GM12878 (cell line): ENCODE measurements at regions not wholly inside any gene's neighbourhood (a gene's known extent, or its start where the extent isn't known, plus 50 kb on each side); places are given as distances from the start of the nearest gene placed in this dataset.

Source experiments
- ATAC-seq: fragments of 200-7000 bp; cut with Tn5 transposase; 3 replicates; pipeline ENCODE4 v1.9.1; 2020; ENCODE audit warnings: mild to moderate bottlenecking, moderate library complexity
- BruUV-seq: library from RNA; stranded (reverse); fragments of 400-500 nt; replicated peaks from 2 replicates; lab custom pipeline; 2021; lab: Mats Ljungman, UMichigan
- CTCF ChIA-PET: fragments of 300-600 bp; sonication (Branson Sonifier 250); formaldehyde crosslinking; extraction: SDS; loops from one replicate; lab custom pipeline; 2021; ENCODE audit warnings: inconsistent platforms; lab: Yijun Ruan, JAX
- POLR2A ChIA-PET: fragments of 350-600 bp; formaldehyde crosslinking; extraction: SDS; loops from one replicate; lab custom pipeline; 2021; ENCODE audit warnings: inconsistent platforms; lab: Charles Lee
- RAD21 ChIA-PET: fragments of 300-600 bp; sonication (Branson Sonifier 250); formaldehyde crosslinking; loops from one replicate; lab custom pipeline; 2023; ENCODE audit warnings: antibody characterized with exemption; ENCODE audit not compliant: unreplicated experiment; lab: Charles Lee
- SMC1A ChIA-PET: fragments of 300-600 bp; sonication (Branson Sonifier 250); formaldehyde crosslinking; loops from one replicate; lab custom pipeline; 2023; ENCODE audit not compliant: unreplicated experiment, uncharacterized antibody; lab: Charles Lee
- DNase-seq: peaks from one replicate; pipeline ENCODE4 v3.0.0-alpha.2; 2011; ENCODE audit warnings: low read depth, low spot score
- FAIRE-seq: peaks from 3 replicates; lab custom pipeline; 2011; peaks lifted over from hg19 to GRCh38; lab: Jason Lieb, UNC
- H2AFZ ChIP-seq: 2 replicates; pipeline ENCODE4 v1.6.0; 2011; ENCODE audit warnings: low read depth, low read length, control low read depth; ENCODE audit not compliant: control insufficient read depth
- H3K27ac ChIP-seq: 2 replicates; pipeline ENCODE4 v1.5.1; 2011; ENCODE audit warnings: control low read depth; ENCODE audit not compliant: control insufficient read depth, insufficient read depth
- H3K27me3 ChIP-seq, 2 experiments: replicated peaks in 1 of 2; 2 replicates each; pipeline versions ENCODE4 v1.6.0 to v1.6.1; 2011; ENCODE audit warnings: low read length in 1 of 2; ENCODE audit not compliant: control insufficient read depth in 2 of 2, insufficient read depth in 2 of 2
- H3K36me3 ChIP-seq, 2 experiments: 2 replicates each; pipeline ENCODE4 v1.5.1; 2011; ENCODE audit warnings: low read length in 1 of 2; ENCODE audit not compliant: control insufficient read depth in 2 of 2, insufficient read depth in 2 of 2
- H3K4me1 ChIP-seq: 2 replicates; pipeline ENCODE4 v1.6.1; 2011; ENCODE audit warnings: mild to moderate bottlenecking, low read length, moderate library complexity, mixed read lengths; ENCODE audit not compliant: control insufficient read depth, insufficient read depth
- H3K4me2 ChIP-seq: 2 replicates; pipeline ENCODE4 v1.6.0; 2011; ENCODE audit warnings: control low read depth; ENCODE audit not compliant: control insufficient read depth, insufficient read depth
- H3K4me3 ChIP-seq: fragments of 200-600 bp; sonication (generic); 2 replicates; pipeline ENCODE4 v1.5.1; 2016
- H3K79me2 ChIP-seq: 2 replicates; pipeline ENCODE4 v1.6.0; 2011; ENCODE audit warnings: low read length; ENCODE audit not compliant: control insufficient read depth, insufficient read depth
- H3K9ac ChIP-seq: 2 replicates; pipeline ENCODE4 v1.8.0; 2011; ENCODE audit warnings: low read length, control low read depth, mixed read lengths; ENCODE audit not compliant: control insufficient read depth, insufficient read depth
- H3K9me3 ChIP-seq: replicated peaks from 3 replicates; pipeline ENCODE4 v1.5.1; 2011; ENCODE audit warnings: mild to moderate bottlenecking, low read length; ENCODE audit not compliant: control insufficient read depth, insufficient read depth
- H4K20me1 ChIP-seq: 2 replicates; pipeline ENCODE4 v1.6.0; 2011; ENCODE audit not compliant: control insufficient read depth, insufficient read depth
- BRCA1 ChIP-seq: IDR thresholded peaks from 2 replicates; pipeline ENCODE4 v1.6.1; 2011; ENCODE audit warnings: low read depth, low read length, improper control_type of control experiment
- CHD4 ChIP-seq: fragments of 200-600 bp; sonication (generic); IDR thresholded peaks from 2 replicates; pipeline ENCODE4 v1.6.1; 2016; ENCODE audit warnings: mild to moderate bottlenecking
- CREB1 ChIP-seq: IDR thresholded peaks from 2 replicates; pipeline ENCODE4 v1.6.1; 2012; ENCODE audit warnings: low read depth, mild to moderate bottlenecking, inconsistent platforms
- CREM ChIP-seq: IDR thresholded peaks from 2 replicates; pipeline ENCODE4 v1.6.1; 2014; ENCODE audit warnings: antibody characterized with exemption, low read depth
- ESRRA ChIP-seq: IDR thresholded peaks from 2 replicates; pipeline ENCODE4 v1.6.1; 2012; ENCODE audit warnings: mild to moderate bottlenecking, low read length, improper control_type of control experiment
- GATAD2B ChIP-seq: fragments of 450-650 bp; conservative IDR thresholded peaks from 2 replicates; pipeline ENCODE4 v1.6.1; 2017; ENCODE audit warnings: low read depth, mild to moderate bottlenecking, moderate library complexity
- PML ChIP-seq: IDR thresholded peaks from 2 replicates; pipeline ENCODE4 v1.6.1; 2012; ENCODE audit warnings: low read length, inconsistent platforms
- POLR2AphosphoS2 ChIP-seq: IDR thresholded peaks from 2 replicates; pipeline ENCODE4 v1.6.1; 2011; ENCODE audit warnings: low read depth, mild to moderate bottlenecking, low read length, improper control_type of control experiment, moderate library complexity
- POU2F2 ChIP-seq: IDR thresholded peaks from 3 replicates; pipeline ENCODE4 v1.6.1; 2011; ENCODE audit warnings: low read depth, mild to moderate bottlenecking, low read length, borderline replicate concordance
- RAD21 ChIP-seq: IDR thresholded peaks from 2 replicates; pipeline ENCODE4 v1.6.1; 2011; ENCODE audit warnings: mild to moderate bottlenecking, low read depth, low read length, moderate library complexity; ENCODE audit not compliant: insufficient read depth
- RB1 ChIP-seq: fragments of 450-650 bp; formaldehyde crosslinking; IDR thresholded peaks from 2 replicates; pipeline ENCODE4 v1.6.1; 2017; ENCODE audit warnings: mild to moderate bottlenecking, borderline replicate concordance
- ZNF217 ChIP-seq: fragments of 450-650 bp; IDR thresholded peaks from 2 replicates; pipeline ENCODE4 v1.6.1; 2017; ENCODE audit warnings: antibody characterized with exemption, mild to moderate bottlenecking
- ZNF622 ChIP-seq: fragments of 450-650 bp; IDR thresholded peaks from 2 replicates; pipeline ENCODE4 v1.6.1; 2017; ENCODE audit warnings: mild to moderate bottlenecking, inconsistent platforms
- WGBS: methylation state at CpG from one replicate; pipeline ENCODE4 v1.1.6; 2016; ENCODE audit warnings: low lambda C conversion rate; ENCODE audit not compliant: insufficient replicate concordance, insufficient coverage; ENCODE audit errors: missing lambda C conversion rate; 5-methylcytosine and 5-hydroxymethylcytosine counted together
- in situ Hi-C: fragments of 300-500 bp; cut with MboI; formaldehyde crosslinking; loops from 9 replicates; pipeline ENCODE4 v1.14.3; 2018; ENCODE audit warnings: mixed read lengths
- intact Hi-C: fragments of 100-400 bp; cut with micrococcal nuclease; formaldehyde crosslinking; loops from one replicate; pipeline ENCODE4 v1.14.2; 2022; ENCODE audit not compliant: unreplicated experiment
- TF ChIP-seq, protein P1 (sequence below): fragments of 450-650 bp; IDR thresholded peaks from 2 replicates; pipeline ENCODE4 v1.6.1; 2014; ENCODE audit warnings: mild to moderate bottlenecking
- TF ChIP-seq, protein P2 (sequence below): fragments of 450-650 bp; IDR thresholded peaks from 2 replicates; pipeline ENCODE4 v1.6.1; 2017; ENCODE audit warnings: borderline replicate concordance
- TF ChIP-seq, protein P3 (sequence below): fragments of 450-650 bp; IDR thresholded peaks from 2 replicates; pipeline ENCODE4 v1.6.1; 2018; ENCODE audit warnings: mild to moderate bottlenecking, low read depth, moderate library complexity; ENCODE audit not compliant: partially characterized antibody

DNA sequence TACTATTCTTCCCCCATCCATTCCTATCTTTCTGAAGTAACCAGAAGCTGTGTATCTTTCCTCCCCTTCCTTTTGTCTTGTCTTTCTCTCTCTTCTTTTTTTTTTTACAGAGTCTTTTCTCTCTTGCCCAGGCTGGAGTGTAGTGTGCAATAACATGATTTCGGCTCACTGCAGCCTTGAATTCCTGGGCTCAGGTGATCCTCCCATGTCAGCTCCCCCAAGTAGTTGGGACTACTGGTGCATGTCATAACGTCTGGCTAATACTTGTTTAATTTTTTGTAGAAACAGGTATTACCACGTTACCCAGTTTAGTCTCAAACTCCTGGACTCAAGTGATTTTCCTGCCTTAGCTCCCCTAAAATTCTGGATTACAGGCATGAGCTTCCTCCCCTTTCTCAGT lies 86.5 kb downstream of the IGLL5 start (continued):
- no peak for TF ChIP-seq CHD4
- TF ChIP-seq POLR2AphosphoS2: no peak
- no peak for TF ChIP-seq RAD21
- TF ChIP-seq CREM: no peak
- no peak for TF ChIP-seq RB1
- TF ChIP-seq GATAD2B: no peak
- no peak for TF ChIP-seq POU2F2
- no peak for TF ChIP-seq CREB1
- TF ChIP-seq ESRRA: no peak

DNA sequence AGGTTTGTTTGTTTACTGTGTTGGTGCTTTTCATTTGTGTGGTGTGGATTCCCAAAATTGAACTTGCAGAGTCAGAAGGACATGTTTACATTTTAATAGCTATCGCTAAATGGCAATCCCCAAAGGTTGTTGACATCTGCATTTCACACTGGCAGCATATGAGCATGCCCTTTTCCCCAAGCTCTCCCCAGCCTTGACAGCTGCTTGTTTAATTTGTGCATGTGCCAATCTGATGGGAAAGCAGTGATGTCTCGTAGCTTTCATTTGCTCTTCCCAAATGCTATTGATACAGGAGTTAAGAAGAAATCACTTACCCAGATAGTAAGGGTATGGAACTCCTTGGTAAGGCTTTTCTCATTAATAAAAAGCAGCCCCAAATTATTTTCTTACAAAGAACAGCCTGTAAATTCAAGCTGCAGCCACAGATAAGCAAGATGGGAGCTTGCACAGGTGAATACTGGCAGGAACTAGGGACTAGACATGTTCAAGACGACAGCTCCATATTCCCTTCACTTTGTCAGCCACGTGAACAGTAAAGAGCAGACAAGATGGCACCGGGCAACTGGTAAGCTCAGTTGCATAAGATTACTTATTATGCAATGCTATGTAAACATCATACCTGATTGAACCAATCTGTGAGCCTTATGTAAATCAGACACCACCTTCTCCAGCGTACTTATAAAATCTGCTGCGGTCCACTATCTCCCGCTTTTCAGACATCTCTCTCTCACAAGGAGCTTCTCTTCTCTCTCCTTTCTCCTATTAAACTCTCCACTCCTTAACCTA lies 87.4 kb downstream of the IGLL5 start:
- no peak overlapping the region for H3K27ac ChIP-seq
- no peaks in the 10 kb centered on the region for H3K4me1 ChIP-seq
- intact Hi-C loops (no loop called here), in situ Hi-C loops (no loop called here)
- no peak overlapping the region for H2AFZ ChIP-seq
- H3K4me2 ChIP-seq: no peak overlapping the region
- no peak for DNase-seq
- CTCF ChIA-PET: interaction anchor here (0.7 to 8.1 kb wide), 4 partner anchors 16 to 153 kb away, joined by 3 to 78 read pairs (median 4); no protein-coding TSS in a partner anchor
- POLR2A ChIA-PET: no interaction called here
- ATAC-seq: no peak
- BruUV-seq: no TSS peak
- FAIRE-seq: no peak
- RAD21 ChIA-PET: interaction anchor here (1.1 to 2.1 kb wide), 3 partner anchors 15 to 1037 kb away, joined by 3 to 15 read pairs (median 3); no protein-coding TSS in a partner anchor
- H3K4me3 ChIP-seq: no peak overlapping the region
- no peaks in the 10 kb centered on the region for H3K9me3 ChIP-seq
- WGBS: 71% methylated on average over 8 of the region's 8 CpGs
- H3K27me3 ChIP-seq: no peaks in the 10 kb centered on the region; a peak in 1 of 4 replicates
- SMC1A ChIA-PET: interaction anchor here (0.7 to 4.3 kb wide), 4 partner anchors 10 to 32 kb away, joined by 3 to 34 read pairs (median 4); no protein-coding TSS in a partner anchor
- no peaks in the 10 kb centered on the region for H3K79me2 ChIP-seq
- TF ChIP-seq RAD21 (no peak), ZNF622 (no peak), BRCA1 (no peak), ZNF217 (no peak), PML (no peak)
- TF ChIP-seq, protein P1, sequence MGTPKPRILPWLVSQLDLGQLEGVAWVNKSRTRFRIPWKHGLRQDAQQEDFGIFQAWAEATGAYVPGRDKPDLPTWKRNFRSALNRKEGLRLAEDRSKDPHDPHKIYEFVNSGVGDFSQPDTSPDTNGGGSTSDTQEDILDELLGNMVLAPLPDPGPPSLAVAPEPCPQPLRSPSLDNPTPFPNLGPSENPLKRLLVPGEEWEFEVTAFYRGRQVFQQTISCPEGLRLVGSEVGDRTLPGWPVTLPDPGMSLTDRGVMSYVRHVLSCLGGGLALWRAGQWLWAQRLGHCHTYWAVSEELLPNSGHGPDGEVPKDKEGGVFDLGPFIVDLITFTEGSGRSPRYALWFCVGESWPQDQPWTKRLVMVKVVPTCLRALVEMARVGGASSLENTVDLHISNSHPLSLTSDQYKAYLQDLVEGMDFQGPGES: no peak
- TF ChIP-seq, protein P2, sequence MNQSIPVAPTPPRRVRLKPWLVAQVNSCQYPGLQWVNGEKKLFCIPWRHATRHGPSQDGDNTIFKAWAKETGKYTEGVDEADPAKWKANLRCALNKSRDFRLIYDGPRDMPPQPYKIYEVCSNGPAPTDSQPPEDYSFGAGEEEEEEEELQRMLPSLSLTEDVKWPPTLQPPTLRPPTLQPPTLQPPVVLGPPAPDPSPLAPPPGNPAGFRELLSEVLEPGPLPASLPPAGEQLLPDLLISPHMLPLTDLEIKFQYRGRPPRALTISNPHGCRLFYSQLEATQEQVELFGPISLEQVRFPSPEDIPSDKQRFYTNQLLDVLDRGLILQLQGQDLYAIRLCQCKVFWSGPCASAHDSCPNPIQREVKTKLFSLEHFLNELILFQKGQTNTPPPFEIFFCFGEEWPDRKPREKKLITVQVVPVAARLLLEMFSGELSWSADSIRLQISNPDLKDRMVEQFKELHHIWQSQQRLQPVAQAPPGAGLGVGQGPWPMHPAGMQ: no peak
- TF ChIP-seq, protein P3, sequence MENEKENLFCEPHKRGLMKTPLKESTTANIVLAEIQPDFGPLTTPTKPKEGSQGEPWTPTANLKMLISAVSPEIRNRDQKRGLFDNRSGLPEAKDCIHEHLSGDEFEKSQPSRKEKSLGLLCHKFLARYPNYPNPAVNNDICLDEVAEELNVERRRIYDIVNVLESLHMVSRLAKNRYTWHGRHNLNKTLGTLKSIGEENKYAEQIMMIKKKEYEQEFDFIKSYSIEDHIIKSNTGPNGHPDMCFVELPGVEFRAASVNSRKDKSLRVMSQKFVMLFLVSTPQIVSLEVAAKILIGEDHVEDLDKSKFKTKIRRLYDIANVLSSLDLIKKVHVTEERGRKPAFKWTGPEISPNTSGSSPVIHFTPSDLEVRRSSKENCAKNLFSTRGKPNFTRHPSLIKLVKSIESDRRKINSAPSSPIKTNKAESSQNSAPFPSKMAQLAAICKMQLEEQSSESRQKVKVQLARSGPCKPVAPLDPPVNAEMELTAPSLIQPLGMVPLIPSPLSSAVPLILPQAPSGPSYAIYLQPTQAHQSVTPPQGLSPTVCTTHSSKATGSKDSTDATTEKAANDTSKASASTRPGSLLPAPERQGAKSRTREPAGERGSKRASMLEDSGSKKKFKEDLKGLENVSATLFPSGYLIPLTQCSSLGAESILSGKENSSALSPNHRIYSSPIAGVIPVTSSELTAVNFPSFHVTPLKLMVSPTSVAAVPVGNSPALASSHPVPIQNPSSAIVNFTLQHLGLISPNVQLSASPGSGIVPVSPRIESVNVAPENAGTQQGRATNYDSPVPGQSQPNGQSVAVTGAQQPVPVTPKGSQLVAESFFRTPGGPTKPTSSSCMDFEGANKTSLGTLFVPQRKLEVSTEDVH: no peak
- no peaks in the 10 kb centered on the region for H3K36me3 ChIP-seq
- no peaks in the 10 kb centered on the region for H4K20me1 ChIP-seq
- H3K9ac ChIP-seq: no peak overlapping the region
